SK-N-SH treated with all-trans-retinoic acid at 6 μM for 48 hours (cell line): ENCODE measurements at regions not wholly inside any gene's neighbourhood (a gene's known extent, or its start where the extent isn't known, plus 50 kb on each side); places are given as distances from the start of the nearest gene placed in this dataset.

Source experiments
- ATAC-seq: fragments of 200-7000 bp; cut with Tn5 transposase; 3 replicates; pipeline ENCODE4 v1.9.1; 2020; ENCODE audit warnings: mild to moderate bottlenecking, moderate library complexity
- ARNTL ChIP-seq: fragments of 450-650 bp; formaldehyde crosslinking; IDR thresholded peaks from 2 replicates; pipeline ENCODE4 v1.5.0; 2020; ENCODE audit warnings: low read depth, mild to moderate bottlenecking, moderate library complexity, borderline replicate concordance
- BACH2 ChIP-seq: fragments of 250-450 bp; sonication (Bioruptor Pico); IDR thresholded peaks from 2 replicates; pipeline ENCODE4 v1.9.0; 2021; ENCODE audit warnings: mild to moderate bottlenecking, borderline replicate concordance
- CREB5 ChIP-seq: fragments of 250-450 bp; sonication (Bioruptor Pico); IDR thresholded peaks from 2 replicates; pipeline ENCODE4 v1.5.1; 2020; ENCODE audit warnings: low read depth, mild to moderate bottlenecking, moderate library complexity
- CSDC2 ChIP-seq: fragments of 250-450 bp; sonication (Bioruptor Pico); IDR thresholded peaks from 2 replicates; pipeline ENCODE4 v1.5.0; 2020; ENCODE audit warnings: mild to moderate bottlenecking, moderate library complexity
- ESRRG ChIP-seq: fragments of 250-450 bp; sonication (Bioruptor Pico); IDR thresholded peaks from 2 replicates; pipeline ENCODE4 v1.6.1; 2021; ENCODE audit warnings: mild to moderate bottlenecking
- GLIS3 ChIP-seq: fragments of 250-450 bp; sonication (Bioruptor Pico); IDR thresholded peaks from 2 replicates; pipeline ENCODE4 v1.5.0; 2020; ENCODE audit warnings: mild to moderate bottlenecking, moderate library complexity
- ISL1 ChIP-seq: fragments of 250-450 bp; sonication (Bioruptor Pico); IDR thresholded peaks from 2 replicates; pipeline ENCODE4 v2.1.2; 2022; ENCODE audit warnings: mild to moderate bottlenecking, moderate library complexity
- OSR1 ChIP-seq: fragments of 250-450 bp; sonication (Bioruptor Pico); IDR thresholded peaks from 2 replicates; pipeline ENCODE4 v1.8.0; 2022; ENCODE audit warnings: moderate library complexity, mild to moderate bottlenecking, inconsistent platforms
- PATZ1 ChIP-seq: fragments of 250-450 bp; sonication (Bioruptor Pico); IDR thresholded peaks from 2 replicates; pipeline ENCODE4 v1.8.0; 2020; ENCODE audit warnings: mild to moderate bottlenecking, moderate library complexity, borderline replicate concordance
- POU6F1 ChIP-seq: fragments of 250-450 bp; sonication (Bioruptor Pico); IDR thresholded peaks from 2 replicates; pipeline ENCODE4 v1.8.0; 2021; ENCODE audit warnings: low read depth, mild to moderate bottlenecking, moderate library complexity, borderline replicate concordance
- PPARA ChIP-seq: fragments of 250-450 bp; sonication (Bioruptor Pico); IDR thresholded peaks from 2 replicates; pipeline ENCODE4 v1.5.0; 2020; ENCODE audit warnings: mild to moderate bottlenecking, borderline replicate concordance
- RARB ChIP-seq: fragments of 250-450 bp; sonication (Bioruptor Pico); IDR thresholded peaks from 2 replicates; pipeline ENCODE4 v1.8.0; 2021; ENCODE audit warnings: mild to moderate bottlenecking, moderate library complexity
- SNAI2 ChIP-seq: fragments of 250-450 bp; sonication (Bioruptor Pico); IDR thresholded peaks from 2 replicates; pipeline ENCODE4 v1.5.0; 2020; ENCODE audit warnings: mild to moderate bottlenecking, moderate library complexity
- TCF4 ChIP-seq: fragments of 250-450 bp; sonication (Bioruptor Pico); IDR thresholded peaks from 2 replicates; pipeline ENCODE4 v1.8.0; 2021; ENCODE audit warnings: mild to moderate bottlenecking, moderate library complexity, borderline replicate concordance
- TOX ChIP-seq: fragments of 250-450 bp; sonication (Bioruptor Pico); IDR thresholded peaks from 2 replicates; pipeline ENCODE4 v1.8.0; 2021; ENCODE audit warnings: mild to moderate bottlenecking, moderate library complexity, borderline replicate concordance
- TSHZ2 ChIP-seq: fragments of 250-450 bp; sonication (Bioruptor Pico); IDR thresholded peaks from 2 replicates; pipeline ENCODE4 v1.5.0; 2020; ENCODE audit warnings: mild to moderate bottlenecking, moderate library complexity
- ZC3H10 ChIP-seq: fragments of 250-450 bp; sonication (Bioruptor Pico); IDR thresholded peaks from 2 replicates; pipeline ENCODE4 v1.5.1; 2021; ENCODE audit warnings: mild to moderate bottlenecking, moderate library complexity
- ZFP3 ChIP-seq: fragments of 250-450 bp; sonication (Bioruptor Pico); IDR thresholded peaks from 2 replicates; pipeline ENCODE4 v1.5.0; 2020; ENCODE audit warnings: mild to moderate bottlenecking, moderate library complexity
- ZFP30 ChIP-seq: fragments of 450-650 bp; formaldehyde crosslinking; IDR thresholded peaks from 2 replicates; pipeline ENCODE4 v1.5.0; 2022; ENCODE audit warnings: mild to moderate bottlenecking, moderate library complexity
- ZNF565 ChIP-seq: fragments of 450-650 bp; formaldehyde crosslinking; conservative IDR thresholded peaks from 2 replicates; pipeline ENCODE4 v1.5.0; 2020; ENCODE audit warnings: low read depth, mild to moderate bottlenecking, moderate library complexity
- ZNF70 ChIP-seq: fragments of 450-650 bp; formaldehyde crosslinking; IDR thresholded peaks from 2 replicates; pipeline ENCODE4 v1.5.0; 2020; ENCODE audit warnings: mild to moderate bottlenecking, moderate library complexity
- ZNF8 ChIP-seq: fragments of 450-650 bp; formaldehyde crosslinking; IDR thresholded peaks from 2 replicates; pipeline ENCODE4 v1.5.0; 2020; ENCODE audit warnings: mild to moderate bottlenecking, moderate library complexity

- TF ChIP-seq TCF4 (CRISPR knock-in tag) (no peak), ZFP3 (no peak), BACH2 (CRISPR knock-in tag) (no peak)
- TF ChIP-seq, all 23 proteins: peak for 0
Observed at GRCh38 chr10:83897626-83898025, 241.7 kb upstream of the GHITM start (continued).

- no peak for ATAC-seq
- TF ChIP-seq POU6F1 = no peak
- no peak for TF ChIP-seq ZFP3
- no peak for TF ChIP-seq TSHZ2 (CRISPR knock-in tag)
- no peak for TF ChIP-seq ZNF70 (CRISPR knock-in tag)
- no peak for TF ChIP-seq ZC3H10 (CRISPR knock-in tag)
- no peak for TF ChIP-seq ESRRG (CRISPR knock-in tag)
- no peak for TF ChIP-seq CREB5 (CRISPR knock-in tag)
- TF ChIP-seq OSR1 (CRISPR knock-in tag) = no peak
- TF ChIP-seq ZNF565 (CRISPR knock-in tag) = no peak
- no peak for TF ChIP-seq ZFP30 (CRISPR knock-in tag)
- TF ChIP-seq ZNF8 (CRISPR knock-in tag) = no peak
- no peak for TF ChIP-seq TOX (CRISPR knock-in tag)
- no peak for TF ChIP-seq SNAI2 (CRISPR knock-in tag)
- no peak for TF ChIP-seq GLIS3 (CRISPR knock-in tag)
- TF ChIP-seq, all 23 proteins: peak for 0
Observed at GRCh38 chr10:83908506-83908905, 230.8 kb upstream of the GHITM start.

- no peak for TF ChIP-seq ZNF8 (CRISPR knock-in tag)
- no peak for TF ChIP-seq TSHZ2 (CRISPR knock-in tag)
- TF ChIP-seq ISL1 = no peak
- TF ChIP-seq ARNTL (CRISPR knock-in tag) = no peak
- TF ChIP-seq ZNF565 (CRISPR knock-in tag) = no peak
- TF ChIP-seq OSR1 (CRISPR knock-in tag) = no peak
- TF ChIP-seq PPARA (CRISPR knock-in tag) = no peak
- no peak for TF ChIP-seq GLIS3 (CRISPR knock-in tag)
- no peak for TF ChIP-seq BACH2 (CRISPR knock-in tag)
- no peak for TF ChIP-seq CSDC2 (CRISPR knock-in tag)
- TF ChIP-seq ZNF70 (CRISPR knock-in tag) = no peak
- TF ChIP-seq ZC3H10 (CRISPR knock-in tag) = no peak
- no peak for TF ChIP-seq PATZ1
- TF ChIP-seq ZFP3 = no peak
- no peak for TF ChIP-seq ESRRG (CRISPR knock-in tag)
- TF ChIP-seq TCF4 (CRISPR knock-in tag) = no peak
- TF ChIP-seq RARB (CRISPR knock-in tag) = no peak
- no peak for TF ChIP-seq SNAI2 (CRISPR knock-in tag)
- TF ChIP-seq, all 23 proteins: peak for 0
- no peak for ATAC-seq
Observed at GRCh38 chr10:83909001-83909400, 230.3 kb upstream of the GHITM start.
